Liver (tissue), 3 donors: ENCODE measurements at regions not wholly inside any gene's neighbourhood (a gene's known extent, or its start where the extent isn't known, plus 50 kb on each side); places are given as distances from the start of the nearest gene placed in this dataset.

Source experiments
- CTCF ChIP-seq: fragments of 150-350 bp; IDR thresholded peaks from 2 replicates; pipeline ENCODE4 v1.5.1; 2017; ENCODE audit warnings: improper control_type of control experiment, low read depth, low read length; ENCODE audit not compliant: missing input control
- RAD21 ChIP-seq, 2 donors: IDR thresholded peaks; 2 replicates each; pipeline ENCODE4 v1.6.1; 2016; ENCODE audit warnings: antibody characterized with exemption in 2 of 2, mild to moderate bottlenecking in 2 of 2
- TF ChIP-seq, protein P1 (sequence below): IDR thresholded peaks from 2 replicates; pipeline ENCODE4 v1.6.1; 2016; ENCODE audit warnings: antibody characterized with exemption, mild to moderate bottlenecking
- donor health status: healthy.
- donor health status: healthy.

GRCh38 chr18:35828591-35828990 is 143.9 kb upstream of the RMP24 start:
- no peak for TF ChIP-seq RAD21 (IDR thresholded peaks at IDR 0.05)
- TF ChIP-seq, protein P1, sequence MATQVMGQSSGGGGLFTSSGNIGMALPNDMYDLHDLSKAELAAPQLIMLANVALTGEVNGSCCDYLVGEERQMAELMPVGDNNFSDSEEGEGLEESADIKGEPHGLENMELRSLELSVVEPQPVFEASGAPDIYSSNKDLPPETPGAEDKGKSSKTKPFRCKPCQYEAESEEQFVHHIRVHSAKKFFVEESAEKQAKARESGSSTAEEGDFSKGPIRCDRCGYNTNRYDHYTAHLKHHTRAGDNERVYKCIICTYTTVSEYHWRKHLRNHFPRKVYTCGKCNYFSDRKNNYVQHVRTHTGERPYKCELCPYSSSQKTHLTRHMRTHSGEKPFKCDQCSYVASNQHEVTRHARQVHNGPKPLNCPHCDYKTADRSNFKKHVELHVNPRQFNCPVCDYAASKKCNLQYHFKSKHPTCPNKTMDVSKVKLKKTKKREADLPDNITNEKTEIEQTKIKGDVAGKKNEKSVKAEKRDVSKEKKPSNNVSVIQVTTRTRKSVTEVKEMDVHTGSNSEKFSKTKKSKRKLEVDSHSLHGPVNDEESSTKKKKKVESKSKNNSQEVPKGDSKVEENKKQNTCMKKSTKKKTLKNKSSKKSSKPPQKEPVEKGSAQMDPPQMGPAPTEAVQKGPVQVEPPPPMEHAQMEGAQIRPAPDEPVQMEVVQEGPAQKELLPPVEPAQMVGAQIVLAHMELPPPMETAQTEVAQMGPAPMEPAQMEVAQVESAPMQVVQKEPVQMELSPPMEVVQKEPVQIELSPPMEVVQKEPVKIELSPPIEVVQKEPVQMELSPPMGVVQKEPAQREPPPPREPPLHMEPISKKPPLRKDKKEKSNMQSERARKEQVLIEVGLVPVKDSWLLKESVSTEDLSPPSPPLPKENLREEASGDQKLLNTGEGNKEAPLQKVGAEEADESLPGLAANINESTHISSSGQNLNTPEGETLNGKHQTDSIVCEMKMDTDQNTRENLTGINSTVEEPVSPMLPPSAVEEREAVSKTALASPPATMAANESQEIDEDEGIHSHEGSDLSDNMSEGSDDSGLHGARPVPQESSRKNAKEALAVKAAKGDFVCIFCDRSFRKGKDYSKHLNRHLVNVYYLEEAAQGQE = no peak
- no peak for TF ChIP-seq CTCF
